Neural progenitor cell (in vitro differentiated cells): ENCODE measurements at regions not wholly inside any gene's neighbourhood (a gene's known extent, or its start where the extent isn't known, plus 50 kb on each side); places are given as distances from the start of the nearest gene placed in this dataset.

Experiments
- DNase-seq: peaks from one replicate; pipeline ENCODE4 v3.0.0-alpha.2; 2016; ENCODE audit warnings: low spot score
- H2AFZ ChIP-seq: fragments of 200-600 bp; sonication (generic); replicated peaks from 2 replicates; pipeline ENCODE4 v1.6.1; 2016; ENCODE audit warnings: antibody characterized with exemption
- H3F3A ChIP-seq: fragments of 200-600 bp; sonication (generic); 2 replicates; pipeline ENCODE4 v1.6.1; 2016; ENCODE audit warnings: antibody characterized with exemption, low read depth
- H3K27ac ChIP-seq: fragments of 200-600 bp; sonication (generic); 2 replicates; pipeline ENCODE4 v1.5.1; 2016; ENCODE audit warnings: mild to moderate bottlenecking
- H3K27me3 ChIP-seq: fragments of 200-600 bp; sonication (generic); 2 replicates; pipeline ENCODE4 v1.6.1; 2016; ENCODE audit warnings: mild to moderate bottlenecking, moderate library complexity
- H3K36me3 ChIP-seq: fragments of 200-600 bp; sonication (generic); 2 replicates; pipeline ENCODE4 v1.5.1; 2016
- H3K4me1 ChIP-seq: fragments of 200-600 bp; sonication (generic); 2 replicates; pipeline ENCODE4 v1.6.1; 2016; ENCODE audit warnings: mixed run types
- H3K4me2 ChIP-seq: fragments of 200-600 bp; sonication (generic); 2 replicates; pipeline ENCODE4 v1.6.1; 2016
- H3K4me3 ChIP-seq: fragments of 200-600 bp; sonication (generic); 2 replicates; pipeline ENCODE4 v1.5.1; 2016
- H3K79me2 ChIP-seq: fragments of 200-600 bp; sonication (generic); 2 replicates; pipeline ENCODE4 v1.6.1; 2016; ENCODE audit warnings: low read depth
- H3K9ac ChIP-seq: fragments of 200-600 bp; sonication (generic); 2 replicates; pipeline ENCODE4 v1.6.1; 2016
- H3K9me3 ChIP-seq: fragments of 200-600 bp; sonication (generic); 2 replicates; pipeline ENCODE4 v1.5.1; 2016; ENCODE audit warnings: low read depth
- H4K20me1 ChIP-seq: fragments of 200-600 bp; sonication (generic); 2 replicates; pipeline ENCODE4 v1.6.1; 2016; ENCODE audit warnings: low read depth
- H3K27ac Mint-ChIP-seq: 3 replicates; pipeline ENCODE4 v1.8.0; 2021; ENCODE audit warnings: mixed read lengths
- H3K27me3 Mint-ChIP-seq: 2 replicates; pipeline ENCODE4 v1.8.0; 2022; ENCODE audit warnings: low read depth, mild to moderate bottlenecking, inconsistent platforms, moderate library complexity, mixed read lengths; ENCODE audit not compliant: insufficient read depth
- H3K36me3 Mint-ChIP-seq: 3 replicates; pipeline ENCODE4 v1.8.0; 2021; ENCODE audit warnings: mixed read lengths
- H3K4me1 Mint-ChIP-seq: 3 replicates; pipeline ENCODE4 v1.8.0; 2021; ENCODE audit warnings: mixed read lengths
- H3K4me3 Mint-ChIP-seq: 3 replicates; pipeline ENCODE4 v1.8.0; 2021; ENCODE audit warnings: mild to moderate bottlenecking, moderate library complexity, mixed read lengths
- H3K9me3 Mint-ChIP-seq: 3 replicates; pipeline ENCODE4 v1.8.0; 2020; ENCODE audit warnings: mixed read lengths
- CTCF ChIP-seq: fragments of 200-600 bp; sonication (generic); IDR thresholded peaks from 2 replicates; pipeline ENCODE4 v1.5.1; 2017; ENCODE audit warnings: antibody characterized with exemption, mild to moderate bottlenecking
- EZH2 ChIP-seq: fragments of 200-600 bp; sonication (generic); IDR thresholded peaks from 2 replicates; pipeline ENCODE4 v1.6.1; 2017; ENCODE audit warnings: antibody characterized with exemption, mild to moderate bottlenecking, moderate library complexity
- EZH2phosphoT487 ChIP-seq: fragments of 200-600 bp; sonication (generic); IDR thresholded peaks from 2 replicates; pipeline ENCODE4 v1.6.1; 2017; ENCODE audit warnings: antibody characterized with exemption

- H3F3A ChIP-seq = no peaks in the 10 kb centered on the region
- TF ChIP-seq CTCF = no peak
- TF ChIP-seq EZH2phosphoT487 = no peak
- TF ChIP-seq EZH2 = no peak
- H3K9me3 Mint-ChIP-seq = no peaks in the 10 kb centered on the region
- no peaks in the 10 kb centered on the region for H3K9me3 ChIP-seq
- no peaks in the 10 kb centered on the region for H3K27me3 Mint-ChIP-seq
- no peak overlapping the region for H3K9ac ChIP-seq
- H3K4me3 ChIP-seq = no peak overlapping the region
- H3K27me3 ChIP-seq = no peaks in the 10 kb centered on the region
- H3K4me1 ChIP-seq = peaks cover 8% of the 10 kb centered on the region
- no peak overlapping the region for H3K4me3 Mint-ChIP-seq
- no peaks in the 10 kb centered on the region for H3K36me3 Mint-ChIP-seq
- no peak overlapping the region for H3K27ac Mint-ChIP-seq
- no peak overlapping the region for H3K4me2 ChIP-seq
- no peaks in the 10 kb centered on the region for H3K4me1 Mint-ChIP-seq
- H3K27ac ChIP-seq = no peak overlapping the region
- no peak overlapping the region for H2AFZ ChIP-seq
- H3K79me2 ChIP-seq = no peaks in the 10 kb centered on the region
- no peaks in the 10 kb centered on the region for H4K20me1 ChIP-seq
- DNase-seq = no peak
- no peaks in the 10 kb centered on the region for H3K36me3 ChIP-seq
Measured at GRCh38 chr2:156695595-156695994, 259.4 kb downstream of the GPD2 start.

DNA sequence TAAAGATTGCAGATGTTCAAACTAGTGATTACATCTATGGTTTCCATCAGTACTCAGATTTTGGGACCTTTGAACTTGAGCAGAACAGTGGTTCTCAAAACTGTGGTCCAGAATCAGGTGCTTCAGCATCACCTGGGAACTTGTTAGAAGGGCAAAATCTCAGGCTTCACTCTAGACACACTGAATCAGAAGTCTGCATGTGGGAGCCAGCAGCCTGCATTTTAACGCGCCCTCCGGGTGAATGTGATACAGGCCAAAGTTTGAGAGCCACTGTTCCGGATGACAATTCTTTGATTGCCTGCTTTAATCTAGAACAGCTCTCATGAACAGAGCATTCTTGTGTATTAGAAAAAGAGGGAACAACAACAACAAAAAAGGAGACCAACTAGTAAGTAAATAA, 261.7 kb downstream of the GPD2 start:
- Histone ChIP-seq H3K4me2 (no peak overlapping the region), H3K9me3 (no peaks in the 10 kb centered on the region), H3K9ac (no peak overlapping the region), H3K36me3 (no peaks in the 10 kb centered on the region), H3K4me1 (peaks cover 8% of the 10 kb centered on the region), H3K4me3 (no peak overlapping the region), H4K20me1 (no peaks in the 10 kb centered on the region), H3K27me3 (no peaks in the 10 kb centered on the region), H3F3A (no peaks in the 10 kb centered on the region), H3K79me2 (no peaks in the 10 kb centered on the region), H2AFZ (no peak overlapping the region), H3K27ac (no peak overlapping the region)
- Mint-ChIP-seq H3K27me3 (no peaks in the 10 kb centered on the region), H3K36me3 (no peaks in the 10 kb centered on the region), H3K27ac (no peak overlapping the region), H3K4me3 (no peak overlapping the region), H3K4me1 (no peaks in the 10 kb centered on the region), H3K9me3 (no peaks in the 10 kb centered on the region)
- no peak for TF ChIP-seq EZH2phosphoT487
- no peak for TF ChIP-seq EZH2
- TF ChIP-seq CTCF = no peak
- DNase-seq = no peak

- no peak overlapping the region for H3K27ac Mint-ChIP-seq
- Histone ChIP-seq H2AFZ (no peak overlapping the region), H3K27ac (no peak overlapping the region), H3K9ac (no peak overlapping the region), H3F3A (no peaks in the 10 kb centered on the region), H4K20me1 (no peaks in the 10 kb centered on the region), H3K4me2 (no peak overlapping the region), H3K4me1 (no peaks in the 10 kb centered on the region), H3K9me3 (no peaks in the 10 kb centered on the region), H3K79me2 (no peaks in the 10 kb centered on the region), H3K36me3 (no peaks in the 10 kb centered on the region), H3K4me3 (no peak overlapping the region), H3K27me3 (no peaks in the 10 kb centered on the region)
- no peaks in the 10 kb centered on the region for H3K36me3 Mint-ChIP-seq
- no peaks in the 10 kb centered on the region for H3K27me3 Mint-ChIP-seq
- TF ChIP-seq CTCF (no peak), EZH2 (no peak), EZH2phosphoT487 (no peak)
- no peak for DNase-seq
- H3K4me1 Mint-ChIP-seq = no peaks in the 10 kb centered on the region
- no peak overlapping the region for H3K4me3 Mint-ChIP-seq
- no peaks in the 10 kb centered on the region for H3K9me3 Mint-ChIP-seq
Measured at GRCh38 chr2:156700681-156701080, 264.5 kb downstream of the GPD2 start.

DNA sequence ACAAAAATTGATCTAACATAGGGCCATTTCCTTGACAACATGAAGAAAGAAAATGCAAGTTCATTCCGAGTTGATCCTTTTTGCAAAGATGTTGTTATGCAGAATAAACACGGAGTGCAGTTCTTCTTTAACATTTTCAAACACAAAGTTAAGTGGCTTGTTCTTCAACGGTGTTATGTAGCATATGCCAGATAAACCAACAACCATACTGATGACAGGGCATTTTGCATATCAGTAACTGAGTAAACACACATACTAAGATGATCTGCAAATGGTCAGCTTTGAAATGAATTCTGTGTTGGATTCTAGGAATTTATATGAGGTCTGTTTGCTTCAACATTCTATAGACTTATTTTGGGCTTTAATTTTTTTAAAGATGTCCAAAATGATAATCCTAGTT, 266.4 kb downstream of the GPD2 start:
- Histone ChIP-seq H3K36me3 (no peaks in the 10 kb centered on the region), H3K4me2 (no peak overlapping the region), H3K4me1 (no peaks in the 10 kb centered on the region), H3F3A (no peaks in the 10 kb centered on the region), H3K9me3 (no peaks in the 10 kb centered on the region), H3K9ac (no peak overlapping the region), H3K79me2 (no peaks in the 10 kb centered on the region), H3K27me3 (no peaks in the 10 kb centered on the region), H2AFZ (peak overlapping the region; percentile 69), H3K4me3 (no peak overlapping the region), H3K27ac (no peak overlapping the region), H4K20me1 (no peaks in the 10 kb centered on the region)
- Mint-ChIP-seq H3K36me3 (no peaks in the 10 kb centered on the region), H3K27me3 (no peaks in the 10 kb centered on the region), H3K4me1 (no peaks in the 10 kb centered on the region), H3K27ac (no peak overlapping the region), H3K4me3 (no peak overlapping the region), H3K9me3 (no peaks in the 10 kb centered on the region)
- TF ChIP-seq EZH2phosphoT487 (no peak), CTCF (no peak), EZH2 (no peak)
- DNase-seq = no peak
